ENCODE measurements at regions not wholly inside any gene's neighbourhood (a gene's known extent, or its start where the extent isn't known, plus 50 kb on each side); places are given as distances from the start of the nearest gene placed in this dataset.

DNA sequence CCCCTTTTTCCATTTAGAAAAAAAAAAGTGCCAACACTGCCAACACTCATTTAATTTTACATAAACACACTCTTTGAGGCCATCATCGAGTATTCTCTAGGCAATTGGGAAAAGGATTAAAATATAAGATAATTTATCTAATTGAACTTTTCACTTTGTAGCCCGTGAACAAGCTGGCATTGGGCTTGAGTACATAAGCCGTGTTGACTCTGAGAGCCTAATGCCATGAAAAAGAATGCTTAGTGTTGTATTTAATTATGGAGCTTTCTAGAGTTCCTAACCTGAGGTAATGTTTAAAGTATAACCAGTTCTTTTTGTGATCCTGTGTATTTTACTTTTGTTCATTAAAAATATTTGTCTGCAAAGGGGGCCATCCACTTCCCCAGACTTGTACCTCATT lies 193.8 kb downstream of the LYPLAL1 start:
- TF ChIP-seq, protein P1, sequence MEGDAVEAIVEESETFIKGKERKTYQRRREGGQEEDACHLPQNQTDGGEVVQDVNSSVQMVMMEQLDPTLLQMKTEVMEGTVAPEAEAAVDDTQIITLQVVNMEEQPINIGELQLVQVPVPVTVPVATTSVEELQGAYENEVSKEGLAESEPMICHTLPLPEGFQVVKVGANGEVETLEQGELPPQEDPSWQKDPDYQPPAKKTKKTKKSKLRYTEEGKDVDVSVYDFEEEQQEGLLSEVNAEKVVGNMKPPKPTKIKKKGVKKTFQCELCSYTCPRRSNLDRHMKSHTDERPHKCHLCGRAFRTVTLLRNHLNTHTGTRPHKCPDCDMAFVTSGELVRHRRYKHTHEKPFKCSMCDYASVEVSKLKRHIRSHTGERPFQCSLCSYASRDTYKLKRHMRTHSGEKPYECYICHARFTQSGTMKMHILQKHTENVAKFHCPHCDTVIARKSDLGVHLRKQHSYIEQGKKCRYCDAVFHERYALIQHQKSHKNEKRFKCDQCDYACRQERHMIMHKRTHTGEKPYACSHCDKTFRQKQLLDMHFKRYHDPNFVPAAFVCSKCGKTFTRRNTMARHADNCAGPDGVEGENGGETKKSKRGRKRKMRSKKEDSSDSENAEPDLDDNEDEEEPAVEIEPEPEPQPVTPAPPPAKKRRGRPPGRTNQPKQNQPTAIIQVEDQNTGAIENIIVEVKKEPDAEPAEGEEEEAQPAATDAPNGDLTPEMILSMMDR (optimal IDR thresholded peaks at IDR 0.05 in 1 of 3, IDR thresholded peaks at IDR 0.05 in 1 of 3, conservative IDR thresholded peaks at IDR 0.05 in 1 of 3; ENCODE audit: extremely low read depth in 1 of 3, insufficient read depth in 2 of 3, low read length in 3 of 3): no peak
- no peak for TF ChIP-seq EZH2 (IDR thresholded peaks at IDR 0.05; ENCODE audit: low read length)
